HepG2 (cell line): ENCODE measurements at regions not wholly inside any gene's neighbourhood (a gene's known extent, or its start where the extent isn't known, plus 50 kb on each side); places are given as distances from the start of the nearest gene placed in this dataset.

ENCODE experiments used
- ATAC-seq: fragments of 200-7000 bp; cut with Tn5 transposase; 3 replicates; pipeline ENCODE4 v1.9.1; 2020; ENCODE audit warnings: mild to moderate bottlenecking, moderate library complexity
- BruUV-seq: library from RNA; stranded (reverse); fragments of 400-500 nt; replicated peaks from 2 replicates; lab custom pipeline; 2021; lab: Mats Ljungman, UMichigan
- CTCF ChIA-PET: fragments of 300-600 bp; formaldehyde crosslinking; extraction: SDS; loops from one replicate; lab custom pipeline; 2021; ENCODE audit warnings: low total read pairs, inconsistent platforms, low intra/inter-chr PET ratio; lab: Yijun Ruan, JAX
- POLR2A ChIA-PET: fragments of 350-600 bp; sonication (Branson Sonifier 250); formaldehyde crosslinking; loops from one replicate; lab custom pipeline; 2020; ENCODE audit warnings: antibody characterized with exemption, inconsistent platforms; lab: Yijun Ruan, JAX
- DNase-seq: peaks from one replicate; pipeline ENCODE4 v3.0.0-alpha.2; 2015; ENCODE audit warnings: low spot score
- FAIRE-seq: peaks from 3 replicates; lab custom pipeline; 2011; peaks lifted over from hg19 to GRCh38; lab: Jason Lieb, UNC
- H2AFZ ChIP-seq: one replicate; pipeline ENCODE4 v1.6.1; 2011; ENCODE audit warnings: low read length, inconsistent platforms
- H3K27ac ChIP-seq: fragments of 300-600 bp; 3 replicates; pipeline ENCODE4 v1.8.0; 2011; ENCODE audit warnings: mixed run types, mild to moderate bottlenecking, mixed read lengths, low read length, inconsistent platforms; ENCODE audit not compliant: insufficient read depth; ENCODE audit errors: extremely low read length
- H3K27me3 ChIP-seq, 2 experiments: fragments of 200-600 bp in 1 of 2; 2 replicates in 1 of 2; 3 replicates in 1 of 2; pipeline versions ENCODE4 v1.6.0 to v1.8.0; 2011; ENCODE audit warnings: low read length in 2 of 2, mild to moderate bottlenecking in 2 of 2, moderate library complexity in 2 of 2, inconsistent platforms in 1 of 2; ENCODE audit not compliant: insufficient read depth in 2 of 2, control insufficient read depth in 1 of 2
- H3K36me3 ChIP-seq, 2 experiments: fragments of 200-600 bp in 1 of 2; replicated peaks in 1 of 2; 2 replicates in 1 of 2; 3 replicates in 1 of 2; pipeline versions ENCODE4 v1.5.1 to v1.8.0; 2011; ENCODE audit warnings: low read length in 2 of 2, inconsistent platforms in 1 of 2; ENCODE audit not compliant: insufficient read depth in 2 of 2, control insufficient read depth in 1 of 2
- H3K4me1 ChIP-seq: 2 replicates; pipeline ENCODE4 v1.5.1; 2012; ENCODE audit warnings: low read length, inconsistent platforms; ENCODE audit not compliant: insufficient read depth
- H3K4me2 ChIP-seq: 2 replicates; pipeline ENCODE4 v1.6.0; 2011; ENCODE audit warnings: low read depth, low read length, inconsistent platforms
- H3K4me3 ChIP-seq, 3 experiments: fragments of 200-600 bp in 1 of 3; sonication (generic), shearing (Covaris generic) in 1 of 3; replicated peaks in 1 of 3; 2 replicates each; pipeline ENCODE4 v1.5.1; 2011 to 2016; ENCODE audit warnings: low read length in 3 of 3, inconsistent platforms in 2 of 3, low read depth in 2 of 3, mild to moderate bottlenecking in 2 of 3, control low read depth in 1 of 3, mixed read lengths in 1 of 3; ENCODE audit not compliant: insufficient read depth in 1 of 3
- H3K79me2 ChIP-seq: one replicate; pipeline ENCODE4 v1.6.1; 2011; ENCODE audit warnings: low read length, inconsistent platforms; ENCODE audit not compliant: insufficient read depth
- H3K9ac ChIP-seq: 2 replicates; pipeline ENCODE4 v1.6.0; 2011; ENCODE audit warnings: mild to moderate bottlenecking, low read depth, low read length, inconsistent platforms; ENCODE audit not compliant: insufficient read depth
- H3K9me3 ChIP-seq: 2 replicates; pipeline ENCODE4 v1.5.1; 2012; ENCODE audit warnings: mild to moderate bottlenecking, low read length
- H4K20me1 ChIP-seq: 2 replicates; pipeline ENCODE4 v1.6.0; 2011; ENCODE audit warnings: inconsistent platforms, mild to moderate bottlenecking, low read length, moderate library complexity; ENCODE audit not compliant: insufficient read depth
- DR1 ChIP-seq: sonication (generic); formaldehyde crosslinking; IDR thresholded peaks from 2 replicates; pipeline ENCODE4 v1.8.0; 2021; ENCODE audit warnings: mild to moderate bottlenecking, missing genetic modification reagents, inconsistent platforms
- ELF3 ChIP-seq: IDR thresholded peaks from 2 replicates; pipeline ENCODE4 v1.6.1; 2016; ENCODE audit warnings: missing genetic modification reagents, missing compliant biosample characterization
- HDAC2 ChIP-seq: sonication (generic); formaldehyde crosslinking; IDR thresholded peaks from 2 replicates; pipeline ENCODE4 v1.4.0; 2020; ENCODE audit warnings: missing genetic modification reagents
- HOXA5 ChIP-seq: sonication (generic); formaldehyde crosslinking; IDR thresholded peaks from 2 replicates; pipeline ENCODE4 v1.4.0; 2020; ENCODE audit warnings: missing genetic modification reagents
- HOXA7 ChIP-seq: sonication (generic); formaldehyde crosslinking; IDR thresholded peaks from 2 replicates; pipeline ENCODE4 v1.8.1; 2022; ENCODE audit warnings: mild to moderate bottlenecking, missing genetic modification reagents, moderate library complexity
- KAT7 ChIP-seq: IDR thresholded peaks from 2 replicates; pipeline ENCODE4 v1.6.1; 2018; ENCODE audit warnings: borderline replicate concordance, missing compliant biosample characterization
- SP140L ChIP-seq: sonication (generic); formaldehyde crosslinking; IDR thresholded peaks from 2 replicates; pipeline ENCODE4 v1.4.0; 2020; ENCODE audit warnings: missing genetic modification reagents, borderline replicate concordance
- WGBS: methylation state at CpG from one replicate; pipeline ENCODE4 v1.1.6; 2017; ENCODE audit warnings: low lambda C conversion rate; 5-methylcytosine and 5-hydroxymethylcytosine counted together
- in situ Hi-C: cut with HindIII; loops from 2 replicates; pipeline ENCODE4 v1.10.0; 2017; ENCODE audit warnings: low pct_unique_long_range_greater_than_20kb; ENCODE audit not compliant: extremely low pct_ligation_motif_present
- intact Hi-C: fragments of 100-400 bp; cut with micrococcal nuclease; formaldehyde crosslinking; loops from one replicate; pipeline ENCODE4 v1.10.0; 2022; ENCODE audit not compliant: unreplicated experiment
- TF ChIP-seq, protein P1 (sequence below): sonication (generic); formaldehyde crosslinking; IDR thresholded peaks from 2 replicates; pipeline ENCODE4 v1.5.0; 2020; ENCODE audit warnings: missing genetic modification reagents
- TF ChIP-seq, protein P2 (sequence below): sonication (generic); formaldehyde crosslinking; IDR thresholded peaks from 2 replicates; pipeline ENCODE4 v1.4.0; 2020; ENCODE audit warnings: missing genetic modification reagents

DNA sequence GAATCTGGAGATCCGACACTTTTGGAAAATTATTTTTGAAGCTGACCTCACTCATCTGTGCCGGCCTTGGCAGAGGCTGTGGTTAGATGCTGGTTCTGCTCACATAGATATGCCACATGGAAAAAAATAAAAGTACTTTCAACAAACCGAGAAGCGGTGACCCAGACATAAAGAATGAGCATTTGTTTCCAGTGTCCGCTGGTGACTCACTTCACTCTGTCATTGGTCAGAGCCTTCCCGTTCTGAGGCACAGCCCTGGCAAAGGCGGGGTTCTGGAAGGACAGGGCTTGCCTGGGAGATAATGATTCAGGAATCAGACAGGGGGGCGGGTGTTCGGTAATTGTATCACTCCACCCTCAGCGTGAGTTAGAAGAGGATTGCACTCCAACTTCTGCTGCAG, 172.4 kb upstream of the MXRA5 start:
- 52% methylated on average over 2 of the region's 10 CpGs for WGBS
- no peak overlapping the region for H3K9ac ChIP-seq
- no peaks in the 10 kb centered on the region for H3K9me3 ChIP-seq
- FAIRE-seq (no peak), DNase-seq (peak; percentile 2), ATAC-seq (no peak)
- no peaks in the 10 kb centered on the region for H3K27me3 ChIP-seq
- H3K79me2 ChIP-seq, result no peaks in the 10 kb centered on the region
- intact Hi-C loops, result no loop called here
- in situ Hi-C loops, result no loop called here
- no peak overlapping the region for H2AFZ ChIP-seq
- no peak overlapping the region for H3K4me3 ChIP-seq
- H3K27ac ChIP-seq, result no peak overlapping the region
- POLR2A ChIA-PET, result no interaction called here
- no peak for TF ChIP-seq HDAC2 (CRISPR knock-in tag)
- TF ChIP-seq KAT7 (CRISPR knock-in tag), result no peak
- TF ChIP-seq ELF3 (CRISPR knock-in tag), result no peak
- TF ChIP-seq, protein P1, sequence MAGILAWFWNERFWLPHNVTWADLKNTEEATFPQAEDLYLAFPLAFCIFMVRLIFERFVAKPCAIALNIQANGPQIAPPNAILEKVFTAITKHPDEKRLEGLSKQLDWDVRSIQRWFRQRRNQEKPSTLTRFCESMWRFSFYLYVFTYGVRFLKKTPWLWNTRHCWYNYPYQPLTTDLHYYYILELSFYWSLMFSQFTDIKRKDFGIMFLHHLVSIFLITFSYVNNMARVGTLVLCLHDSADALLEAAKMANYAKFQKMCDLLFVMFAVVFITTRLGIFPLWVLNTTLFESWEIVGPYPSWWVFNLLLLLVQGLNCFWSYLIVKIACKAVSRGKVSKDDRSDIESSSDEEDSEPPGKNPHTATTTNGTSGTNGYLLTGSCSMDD (CRISPR knock-in tag), result no peak
- TF ChIP-seq, protein P2, sequence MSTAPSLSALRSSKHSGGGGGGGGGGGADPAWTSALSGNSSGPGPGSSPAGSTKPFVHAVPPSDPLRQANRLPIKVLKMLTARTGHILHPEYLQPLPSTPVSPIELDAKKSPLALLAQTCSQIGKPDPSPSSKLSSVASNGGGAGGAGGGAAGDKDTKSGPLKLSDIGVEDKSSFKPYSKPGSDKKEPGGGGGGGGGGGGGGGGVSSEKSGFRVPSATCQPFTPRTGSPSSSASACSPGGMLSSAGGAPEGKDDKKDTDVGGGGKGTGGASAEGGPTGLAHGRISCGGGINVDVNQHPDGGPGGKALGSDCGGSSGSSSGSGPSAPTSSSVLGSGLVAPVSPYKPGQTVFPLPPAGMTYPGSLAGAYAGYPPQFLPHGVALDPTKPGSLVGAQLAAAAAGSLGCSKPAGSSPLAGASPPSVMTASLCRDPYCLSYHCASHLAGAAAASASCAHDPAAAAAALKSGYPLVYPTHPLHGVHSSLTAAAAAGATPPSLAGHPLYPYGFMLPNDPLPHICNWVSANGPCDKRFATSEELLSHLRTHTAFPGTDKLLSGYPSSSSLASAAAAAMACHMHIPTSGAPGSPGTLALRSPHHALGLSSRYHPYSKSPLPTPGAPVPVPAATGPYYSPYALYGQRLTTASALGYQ (CRISPR knock-in tag), result no peak
- no peak for TF ChIP-seq HOXA7
- no peak for TF ChIP-seq SP140L
- no peak for TF ChIP-seq DR1 (CRISPR knock-in tag)
- TF ChIP-seq HOXA5 (CRISPR knock-in tag), result no peak
- no peaks in the 10 kb centered on the region for H3K4me1 ChIP-seq
- CTCF ChIA-PET, result no interaction called here
- H4K20me1 ChIP-seq, result no peaks in the 10 kb centered on the region
- BruUV-seq, result no TSS peak
- H3K36me3 ChIP-seq, result no peaks in the 10 kb centered on the region
- no peak overlapping the region for H3K4me2 ChIP-seq
